ENCODE measurements at regions not wholly inside any gene's neighbourhood (a gene's known extent, or its start where the extent isn't known, plus 50 kb on each side); places are given as distances from the start of the nearest gene placed in this dataset.

DNA sequence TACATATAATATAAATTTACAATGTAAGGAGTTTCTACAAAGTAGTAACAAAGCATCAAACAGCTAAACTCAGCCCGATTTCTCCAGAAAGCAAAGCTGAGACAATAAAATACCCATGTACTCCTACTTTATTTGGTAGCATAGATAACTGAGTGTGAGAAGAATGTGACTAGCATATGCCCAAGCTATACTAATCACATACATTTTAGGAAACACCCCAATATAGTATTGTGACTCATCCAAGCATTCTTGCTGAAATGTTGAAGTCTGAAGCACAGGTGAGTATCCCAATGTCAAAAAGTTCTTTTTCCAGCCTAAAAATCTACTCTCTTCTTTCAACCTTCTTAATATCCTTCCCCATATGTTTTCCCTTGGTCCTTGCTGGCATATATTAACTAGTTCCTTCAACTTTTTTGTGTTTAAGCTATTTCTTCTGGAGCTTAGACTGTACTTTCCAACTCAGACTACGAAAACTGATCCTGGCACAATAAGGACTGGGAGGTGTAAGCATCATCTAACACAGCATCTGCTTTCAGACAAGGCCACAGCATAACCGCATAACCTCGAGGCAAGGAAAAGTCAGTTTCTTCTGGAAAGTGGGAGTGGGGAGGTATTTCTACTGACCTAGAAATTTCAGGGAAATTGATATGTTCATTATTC, 163.0 kb upstream of the RNPC3 start:
- TF ChIP-seq CTCF (IDR thresholded peaks at IDR 0.05): no peak
- FAIRE-seq (no peak), DNase-seq (no peak), ATAC-seq (no peak)
- no peaks in the 10 kb centered on the region for H3K4me1 ChIP-seq
- H3K36me3 ChIP-seq: no peaks in the 10 kb centered on the region
- no peaks in the 10 kb centered on the region for H3K27me3 ChIP-seq
- intact Hi-C loops (cut with DNase I): no loop called here
- WGBS, 2 donors: 83% methylated on average over 4 of the region's 4 CpGs
- H3K27ac ChIP-seq: no peak overlapping the region
- no peak overlapping the region for H3K4me3 ChIP-seq
- H3K9me3 ChIP-seq: no peaks in the 10 kb centered on the region

DNA sequence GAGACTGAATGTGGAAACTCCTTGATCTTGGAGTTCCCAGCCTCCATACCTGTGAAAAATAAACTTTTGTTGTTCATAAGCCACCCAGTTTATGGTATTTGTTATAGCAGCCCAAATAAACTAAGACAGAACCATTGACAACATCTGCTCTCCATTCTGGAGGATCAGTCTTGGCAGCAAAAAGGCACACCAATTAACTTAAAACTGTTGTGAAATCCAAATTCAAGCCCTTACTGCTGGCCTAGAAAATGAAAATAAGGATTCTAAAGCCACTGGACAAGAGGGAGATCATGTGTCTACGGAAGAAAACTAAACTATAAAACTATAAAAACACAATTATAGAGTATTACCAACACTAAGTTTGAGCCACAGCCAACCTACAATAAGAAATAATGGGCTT, 172.1 kb upstream of the RNPC3 start:
- 55 to 61% methylated on average over 1 of the region's 1 CpG for WGBS, 2 donors
- Histone ChIP-seq H3K27me3 (no peaks in the 10 kb centered on the region), H3K4me3 (no peak overlapping the region), H3K9me3 (no peaks in the 10 kb centered on the region), H3K27ac (no peak overlapping the region), H3K4me1 (no peaks in the 10 kb centered on the region), H3K36me3 (no peaks in the 10 kb centered on the region)
- intact Hi-C loops (cut with DNase I): no loop called here
- FAIRE-seq: no peak
- no peak for DNase-seq
- ATAC-seq: no peak
- TF ChIP-seq CTCF (IDR thresholded peaks at IDR 0.05): no peak

DNA sequence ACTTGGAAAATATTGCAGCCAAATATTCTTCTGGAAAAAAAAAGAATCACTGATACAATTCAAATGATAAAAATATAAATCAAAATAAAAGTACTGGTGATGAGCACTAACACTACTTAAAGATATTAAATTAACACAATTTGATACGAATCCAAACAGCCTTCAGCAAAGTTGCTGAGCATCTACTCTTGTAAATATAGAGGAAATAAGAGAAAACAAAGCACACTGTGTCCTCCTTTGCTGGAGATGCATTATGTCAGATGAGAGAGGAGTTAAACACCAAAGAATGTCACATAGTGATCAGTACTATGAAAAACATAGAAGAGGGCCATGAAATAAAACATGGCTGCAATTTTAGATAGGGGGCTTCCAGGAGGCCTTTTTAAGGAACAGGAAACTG, 177.4 kb upstream of the RNPC3 start:
- intact Hi-C loops (cut with DNase I): no loop called here
- TF ChIP-seq CTCF (IDR thresholded peaks at IDR 0.05): no peak
- FAIRE-seq (no peak), ATAC-seq (no peak), DNase-seq (no peak)
- no peak overlapping the region for H3K27ac ChIP-seq
- H3K4me3 ChIP-seq: no peak overlapping the region
- WGBS, 2 donors: 42 to 53% methylated on average over 1 of the region's 1 CpG
- no peaks in the 10 kb centered on the region for H3K4me1 ChIP-seq
- no peaks in the 10 kb centered on the region for H3K27me3 ChIP-seq
- no peaks in the 10 kb centered on the region for H3K36me3 ChIP-seq
- no peaks in the 10 kb centered on the region for H3K9me3 ChIP-seq

- FAIRE-seq (no peak), DNase-seq (no peak), ATAC-seq (no peak)
- TF ChIP-seq CTCF (IDR thresholded peaks at IDR 0.05): no peak
- H3K4me1 ChIP-seq: no peaks in the 10 kb centered on the region
- H3K4me3 ChIP-seq: no peak overlapping the region
- no peak overlapping the region for H3K27ac ChIP-seq
- 80 to 90% methylated on average over 3 of the region's 3 CpGs for WGBS, 2 donors
- intact Hi-C loops (cut with DNase I): no loop called here
- H3K9me3 ChIP-seq: no peaks in the 10 kb centered on the region
- H3K27me3 ChIP-seq: no peaks in the 10 kb centered on the region
- H3K36me3 ChIP-seq: no peaks in the 10 kb centered on the region
Observed at GRCh38 chr1:103344930-103345329, 180.6 kb upstream of the RNPC3 start.

- no peak for DNase-seq
- no peaks in the 10 kb centered on the region for H3K4me1 ChIP-seq
- no peak for TF ChIP-seq CTCF (IDR thresholded peaks at IDR 0.05)
- H3K27ac ChIP-seq: no peak overlapping the region
- WGBS, 2 donors: 76 to 88% methylated on average over 2 of the region's 2 CpGs
- H3K9me3 ChIP-seq: no peaks in the 10 kb centered on the region
- no peaks in the 10 kb centered on the region for H3K27me3 ChIP-seq
- H3K4me3 ChIP-seq: no peak overlapping the region
- no peaks in the 10 kb centered on the region for H3K36me3 ChIP-seq
- FAIRE-seq: no peak
- intact Hi-C loops (cut with DNase I): no loop called here
- no peak for ATAC-seq
Observed at GRCh38 chr1:103341377-103341880, 184.1 kb upstream of the RNPC3 start.

Data from pancreas (tissue), 10 donors.